ENCODE measurements at regions not wholly inside any gene's neighbourhood (a gene's known extent, or its start where the extent isn't known, plus 50 kb on each side); places are given as distances from the start of the nearest gene placed in this dataset.

GRCh38 chr2:3125001-3125760 is 252.4 kb downstream of the EIPR1 start:
- no peak overlapping the region for H2BK12ac ChIP-seq (ENCODE audit: low read depth, low read length)
- CTCF ChIA-PET (ENCODE audit: partially characterized antibody), result interaction anchor here (1.2 kb wide), 1 partner anchor 19 kb away, joined by 4 read pairs; no protein-coding TSS in a partner anchor
- H4K91ac ChIP-seq (replicated peaks; ENCODE audit: insufficient read length, low read length), result no peak overlapping the region
- no peak overlapping the region for H3K18ac ChIP-seq (ENCODE audit: extremely low read depth, low read length)
- H4K20me1 ChIP-seq (replicated peaks in 1 of 2; ENCODE audit: control insufficient read depth in 1 of 2, insufficient read depth in 2 of 2, low read length in 2 of 2), result no peaks in the 10 kb centered on the region
- no peak overlapping the region for H3K56ac ChIP-seq (replicated peaks; ENCODE audit: insufficient read length, low read depth, low read length)
- H3K9me3 ChIP-seq (ENCODE audit: insufficient read depth in 2 of 2, low read depth in 1 of 2, low read length in 1 of 2), result no peaks in the 10 kb centered on the region
- no peak overlapping the region for H4K8ac ChIP-seq (ENCODE audit: extremely low read depth, insufficient read depth, low read length)
- DNase-seq (ENCODE audit: low read depth in 1 of 2, low spot score in 2 of 2) (no peak), FAIRE-seq (no peak)
- no peak overlapping the region for H2BK20ac ChIP-seq (ENCODE audit: low read length)
- no peak overlapping the region for H2AFZ ChIP-seq (ENCODE audit: low read length)
- no peaks in the 10 kb centered on the region for H3K79me2 ChIP-seq (ENCODE audit: control insufficient read depth in 1 of 2, insufficient read depth in 2 of 2, low read length in 2 of 2)
- POLR2A ChIA-PET (ENCODE audit: partially characterized antibody), result no interaction called here
- no peaks in the 10 kb centered on the region for H3K4me1 ChIP-seq (replicated peaks in 1 of 4; ENCODE audit: control insufficient read depth in 3 of 4, insufficient read depth in 4 of 4, low read length in 3 of 4)
- no peaks in the 10 kb centered on the region for H3K36me3 ChIP-seq (ENCODE audit: control insufficient read depth in 2 of 4, insufficient read depth in 4 of 4, low read length in 3 of 4)
- H3K27me3 ChIP-seq (replicated peaks in 1 of 4; ENCODE audit: control insufficient read depth in 3 of 4, extremely low read depth in 1 of 4, insufficient read depth in 3 of 4, low read length in 3 of 4), result no peaks in the 10 kb centered on the region; a peak in 1 of 7 replicates
- H2BK120ac ChIP-seq (replicated peaks; ENCODE audit: low read depth, low read length), result no peak overlapping the region
- no peaks in the 10 kb centered on the region for H3K23me2 ChIP-seq (ENCODE audit: low read depth, low read length)
- no peak overlapping the region for H2BK15ac ChIP-seq (ENCODE audit: low read length)
- no peak overlapping the region for H3K9ac ChIP-seq (replicated peaks in 1 of 4; ENCODE audit: extremely low read depth in 1 of 4, low read depth in 3 of 4, low read length in 3 of 4)
- H2AK5ac ChIP-seq (ENCODE audit: low read depth, low read length), result no peak overlapping the region
- no peak overlapping the region for H3K4me3 ChIP-seq (ENCODE audit: extremely low read depth in 1 of 4, insufficient read depth in 2 of 4, low read depth in 3 of 4, low read length in 4 of 4)
- WGBS, 2 experiments (ENCODE audit: extremely low coverage in 1 of 2, insufficient coverage in 1 of 2, insufficient read length in 1 of 2, insufficient replicate concordance in 2 of 2, low coverage in 1 of 2, low lambda C conversion rate in 2 of 2, missing lambda C conversion rate in 1 of 2), result 90% methylated on average over 26 of the region's 26 CpGs; no CpG with 5 or more reads in 1 of the 2 experiments
- no peak overlapping the region for H3K4me2 ChIP-seq (ENCODE audit: insufficient read depth in 1 of 2, low read depth in 2 of 2, low read length in 2 of 2)
- H3K23ac ChIP-seq (ENCODE audit: insufficient read length), result no peak overlapping the region
- H3K79me1 ChIP-seq (ENCODE audit: low read depth, low read length), result no peaks in the 10 kb centered on the region
- H3K4ac ChIP-seq (replicated peaks; ENCODE audit: insufficient read length, low read depth, low read length), result no peak overlapping the region
- no peak overlapping the region for H4K5ac ChIP-seq (ENCODE audit: insufficient read length, low read depth, low read length)
- no peak for TF ChIP-seq JUN (IDR thresholded peaks at IDR 0.05; ENCODE audit: low read depth, low read length)
- TF ChIP-seq, protein P1, sequence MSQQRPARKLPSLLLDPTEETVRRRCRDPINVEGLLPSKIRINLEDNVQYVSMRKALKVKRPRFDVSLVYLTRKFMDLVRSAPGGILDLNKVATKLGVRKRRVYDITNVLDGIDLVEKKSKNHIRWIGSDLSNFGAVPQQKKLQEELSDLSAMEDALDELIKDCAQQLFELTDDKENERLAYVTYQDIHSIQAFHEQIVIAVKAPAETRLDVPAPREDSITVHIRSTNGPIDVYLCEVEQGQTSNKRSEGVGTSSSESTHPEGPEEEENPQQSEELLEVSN (IDR thresholded peaks at IDR 0.05), result no peak
- no peak for TF ChIP-seq CBX5 (IDR thresholded peaks at IDR 0.05; ENCODE audit: low read depth, low read length)
- no peak for TF ChIP-seq RXRA (IDR thresholded peaks at IDR 0.05; ENCODE audit: insufficient read depth, low read depth, low read length)
- TF ChIP-seq EZH2 (IDR thresholded peaks at IDR 0.05; ENCODE audit: low read depth, low read length, severe bottlenecking), result no peak
- TF ChIP-seq TBP (IDR thresholded peaks at IDR 0.05; ENCODE audit: low read depth, low read length), result no peak
- no peak for TF ChIP-seq SRF (IDR thresholded peaks at IDR 0.05; ENCODE audit: low read depth, low read length)
- no peak for TF ChIP-seq EGR1 (IDR thresholded peaks at IDR 0.05; ENCODE audit: borderline replicate concordance, low read depth, low read length)
- TF ChIP-seq BRCA1 (IDR thresholded peaks at IDR 0.05; ENCODE audit: low read depth, low read length), result no peak
- H3K14ac ChIP-seq (ENCODE audit: insufficient read length), result no peak overlapping the region
- H3K27ac ChIP-seq (ENCODE audit: low read depth, low read length), result no peak overlapping the region
- no peak overlapping the region for H2BK5ac ChIP-seq (ENCODE audit: low read depth, low read length)

All from H1 (cell line).